ENCODE measurements at regions not wholly inside any gene's neighbourhood (a gene's known extent, or its start where the extent isn't known, plus 50 kb on each side); places are given as distances from the start of the nearest gene placed in this dataset.
"Not testable (repeated sequence)": the region's sequence is repeated elsewhere in the genome, so short reads cannot be mapped to it uniquely, and the experiment has no call there.

GRCh38 chr15:60138397-60138968, 134.4 kb downstream of the FOXB1 start:
- FAIRE-seq: no peak

- no peak for FAIRE-seq
These were observed 148.3 kb downstream of the FOXB1 start for GRCh38 chr15:60152386-60152785.

GRCh38 chr15:60154764-60155325, 150.7 kb downstream of the FOXB1 start:
- no peak for FAIRE-seq

GRCh38 chr15:60155661-60156060, 151.6 kb downstream of the FOXB1 start:
- FAIRE-seq: peak; percentile 58

GRCh38 chr15:60160909-60161308, 156.8 kb downstream of the FOXB1 start:
- no peak for FAIRE-seq

GRCh38 chr15:60161704-60162103, 157.6 kb downstream of the FOXB1 start:
- no peak for FAIRE-seq

GRCh38 chr15:60162251-60162967, 158.3 kb downstream of the FOXB1 start:
- no peak for FAIRE-seq

- FAIRE-seq: no peak
These were observed 158.9 kb downstream of the FOXB1 start for GRCh38 chr15:60162968-60163355.

GRCh38 chr15:60165111-60165510, 161.0 kb downstream of the FOXB1 start:
- FAIRE-seq: no peak

GRCh38 chr15:60172143-60172542, 168.0 kb downstream of the FOXB1 start:
- no peak for FAIRE-seq

- FAIRE-seq: no peak
These were observed 175.8 kb downstream of the FOXB1 start for GRCh38 chr15:60179786-60180391.

GRCh38 chr15:60181957-60182356, 177.8 kb downstream of the FOXB1 start:
- not testable (repeated sequence) for FAIRE-seq

GRCh38 chr15:60183366-60183765, 179.3 kb downstream of the FOXB1 start:
- no peak for FAIRE-seq

GRCh38 chr15:60184579-60184978, 180.5 kb downstream of the FOXB1 start:
- FAIRE-seq: no peak

GRCh38 chr15:60191016-60191415, 186.9 kb downstream of the FOXB1 start:
- no peak for FAIRE-seq

GRCh38 chr15:60191821-60192220, 187.7 kb downstream of the FOXB1 start:
- FAIRE-seq: no peak

- no peak for FAIRE-seq
These were observed 191.5 kb downstream of the FOXB1 start for GRCh38 chr15:60195611-60196010.

- no peak for FAIRE-seq
These were observed 193.5 kb downstream of the ANXA2 start for GRCh38 chr15:60204131-60204885.

GRCh38 chr15:60208709-60209108, 189.1 kb downstream of the ANXA2 start:
- FAIRE-seq: no peak

GRCh38 chr15:60212536-60212935, 185.2 kb downstream of the ANXA2 start:
- no peak for FAIRE-seq

GRCh38 chr15:60213377-60214000, 184.3 kb downstream of the ANXA2 start:
- FAIRE-seq: no peak

- no peak for FAIRE-seq
These were observed 183.6 kb downstream of the ANXA2 start for GRCh38 chr15:60214201-60214600.

Data from endometrium (tissue), 2 donors.